Activated CD4-positive, alpha-beta memory T cell treated with anti-CD3 and anti-CD28 coated beads, Interleukin-2, amount 10 ng/mL, durations not matched to agents 7 days and 5 days (primary cell): ENCODE measurements at regions not wholly inside any gene's neighbourhood (a gene's known extent, or its start where the extent isn't known, plus 50 kb on each side); places are given as distances from the start of the nearest gene placed in this dataset.
"Not testable (repeated sequence)": the region's sequence is repeated elsewhere in the genome, so short reads cannot be mapped to it uniquely, and the experiment has no call there.

ENCODE experiments used
- CTCF ChIA-PET: fragments of 350-600 bp; sonication (Branson Sonifier 250); formaldehyde crosslinking; loops from one replicate; lab custom pipeline; 2021; ENCODE audit warnings: antibody characterized with exemption, inconsistent platforms; lab: Charles Lee
- POLR2A ChIA-PET: fragments of 350-600 bp; sonication (Branson Sonifier 250); formaldehyde crosslinking; loops from one replicate; lab custom pipeline; 2021; ENCODE audit warnings: antibody characterized with exemption; lab: Charles Lee
- DNase-seq: peaks from one replicate; pipeline ENCODE4 v3.0.0-alpha.2; 2020
- H3K27ac Mint-ChIP-seq: one replicate; pipeline ENCODE4 v1.8.0; 2021; ENCODE audit warnings: mild to moderate bottlenecking, mixed read lengths
- H3K27me3 Mint-ChIP-seq: one replicate; pipeline ENCODE4 v1.8.0; 2021; ENCODE audit warnings: mixed read lengths
- H3K36me3 Mint-ChIP-seq: one replicate; pipeline ENCODE4 v1.8.0; 2021; ENCODE audit warnings: low read depth, mixed read lengths
- H3K4me1 Mint-ChIP-seq: one replicate; pipeline ENCODE4 v1.8.0; 2021; ENCODE audit warnings: mixed read lengths
- H3K4me3 Mint-ChIP-seq: one replicate; pipeline ENCODE4 v1.8.0; 2021; ENCODE audit warnings: mild to moderate bottlenecking, mixed read lengths
- H3K9me3 Mint-ChIP-seq: one replicate; pipeline ENCODE4 v1.8.0; 2021; ENCODE audit warnings: mixed read lengths

- H3K36me3 Mint-ChIP-seq, DNase-seq, POLR2A ChIA-PET, CTCF ChIA-PET, H3K27ac Mint-ChIP-seq, H3K9me3 Mint-ChIP-seq, H3K27me3 Mint-ChIP-seq, H3K4me1 Mint-ChIP-seq, H3K4me3 Mint-ChIP-seq: not testable (repeated sequence)
Observed at GRCh38 chr16:32880009-32880408, 204.0 kb upstream of the TP53TG3 start.

DNA sequence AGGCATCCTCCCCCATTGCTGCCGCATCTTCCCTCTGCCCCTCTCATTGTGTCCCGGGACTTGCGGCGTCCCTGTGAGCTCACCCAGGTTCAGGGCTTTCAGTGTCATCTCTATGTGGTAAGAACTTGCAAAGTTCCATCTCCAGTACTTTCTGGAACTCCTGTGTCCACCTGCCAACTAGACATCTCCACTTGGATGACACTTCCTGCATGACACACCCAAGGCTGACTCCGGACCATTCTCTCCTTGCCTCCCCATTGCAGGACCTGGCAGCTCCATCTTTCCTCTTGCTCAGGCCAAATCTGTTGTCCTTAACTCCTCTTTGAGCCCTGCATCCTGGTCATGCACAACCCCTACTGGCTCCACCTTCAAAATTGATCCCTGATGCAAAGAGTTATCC, 200.8 kb upstream of the TP53TG3 start:
- POLR2A ChIA-PET, H3K36me3 Mint-ChIP-seq, H3K4me3 Mint-ChIP-seq, H3K27ac Mint-ChIP-seq, H3K27me3 Mint-ChIP-seq, H3K4me1 Mint-ChIP-seq, H3K9me3 Mint-ChIP-seq, CTCF ChIA-PET, DNase-seq: not testable (repeated sequence)

DNA sequence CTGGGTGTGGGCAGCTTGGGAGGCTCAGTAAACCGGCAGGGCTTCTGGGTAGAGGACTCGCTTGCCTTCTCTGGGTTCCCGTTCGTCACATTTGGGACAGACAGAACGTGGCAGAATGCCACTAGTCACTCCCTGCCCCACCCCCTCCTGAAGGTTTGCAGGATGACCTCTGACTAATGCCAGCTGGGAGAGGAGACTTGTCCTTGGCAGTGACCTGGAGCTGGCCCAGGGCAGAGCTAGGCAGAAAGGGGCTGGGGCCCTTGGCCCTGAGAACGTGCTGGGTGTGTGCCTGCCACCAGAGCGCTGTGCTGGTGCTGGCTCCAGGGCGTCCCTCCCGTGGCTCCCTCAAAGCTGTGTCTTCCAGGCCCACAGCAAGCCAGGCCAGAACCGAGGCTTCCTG, 197.8 kb upstream of the TP53TG3 start:
- H3K4me1 Mint-ChIP-seq, POLR2A ChIA-PET, H3K9me3 Mint-ChIP-seq, H3K36me3 Mint-ChIP-seq, H3K27me3 Mint-ChIP-seq, H3K27ac Mint-ChIP-seq, H3K4me3 Mint-ChIP-seq, DNase-seq, CTCF ChIA-PET: not testable (repeated sequence)

GRCh38 chr16:32873120-32873519, 197.2 kb upstream of the TP53TG3 start:
- H3K36me3 Mint-ChIP-seq, H3K4me3 Mint-ChIP-seq, DNase-seq, POLR2A ChIA-PET, H3K27ac Mint-ChIP-seq, CTCF ChIA-PET, H3K27me3 Mint-ChIP-seq, H3K9me3 Mint-ChIP-seq, H3K4me1 Mint-ChIP-seq: not testable (repeated sequence)

DNA sequence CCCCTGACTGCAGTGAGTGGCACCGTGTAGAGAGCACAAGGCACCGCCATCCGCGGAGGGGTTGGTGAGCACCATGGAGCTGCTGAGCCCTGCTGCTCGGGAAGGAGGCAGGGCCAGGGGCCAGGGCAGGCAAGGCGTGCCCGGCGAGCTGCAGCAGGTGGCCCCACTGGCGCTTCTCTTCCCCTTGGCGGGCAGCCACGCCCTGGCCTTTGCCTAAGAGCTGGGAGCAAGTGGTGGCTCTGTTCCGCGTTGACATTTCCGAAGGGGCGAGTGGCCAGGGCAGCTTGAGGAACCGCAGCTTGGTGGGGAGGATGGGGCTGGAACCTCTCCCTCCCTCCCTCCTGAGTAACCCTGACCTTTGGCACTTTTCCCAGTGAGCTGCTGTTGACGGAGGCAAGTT, 194.7 kb upstream of the TP53TG3 start:
- POLR2A ChIA-PET, H3K36me3 Mint-ChIP-seq, H3K9me3 Mint-ChIP-seq, H3K4me1 Mint-ChIP-seq, H3K4me3 Mint-ChIP-seq, H3K27me3 Mint-ChIP-seq, H3K27ac Mint-ChIP-seq, DNase-seq, CTCF ChIA-PET: not testable (repeated sequence)

DNA sequence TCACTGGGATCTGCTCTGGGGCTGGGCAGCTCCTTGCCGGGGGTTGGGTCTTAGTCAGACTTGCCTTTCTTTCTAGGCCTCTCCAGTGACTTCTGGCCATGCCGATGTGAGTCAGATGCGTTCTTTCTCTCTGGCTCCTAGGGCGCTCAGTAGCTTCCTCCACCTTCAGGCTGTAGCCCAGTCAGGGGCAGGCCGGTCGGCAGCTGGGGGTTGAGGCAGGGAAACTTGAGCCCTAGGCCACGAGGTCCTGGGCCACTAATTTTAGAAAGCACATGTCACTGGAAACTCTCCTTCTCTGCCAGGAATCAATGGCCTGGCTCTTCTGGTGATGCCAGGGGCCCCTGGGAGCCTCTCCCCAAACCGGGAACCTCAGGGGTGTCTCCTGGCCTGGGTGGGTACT, 192.4 kb upstream of the TP53TG3 start:
- POLR2A ChIA-PET = not testable (repeated sequence)

GRCh38 chr16:32865284-32865683, 189.3 kb upstream of the TP53TG3 start:
- H3K4me3 Mint-ChIP-seq, DNase-seq, H3K27ac Mint-ChIP-seq, H3K9me3 Mint-ChIP-seq, POLR2A ChIA-PET, CTCF ChIA-PET, H3K36me3 Mint-ChIP-seq, H3K27me3 Mint-ChIP-seq, H3K4me1 Mint-ChIP-seq: not testable (repeated sequence)

More for the DNA sequence above, 192.4 kb upstream of the TP53TG3 start:
- H3K4me1 Mint-ChIP-seq, CTCF ChIA-PET, H3K36me3 Mint-ChIP-seq, H3K4me3 Mint-ChIP-seq, H3K27me3 Mint-ChIP-seq, DNase-seq, H3K9me3 Mint-ChIP-seq, H3K27ac Mint-ChIP-seq: not testable (repeated sequence)

GRCh38 chr16:32861476-32862201, 185.7 kb upstream of the TP53TG3 start:
- H3K36me3 Mint-ChIP-seq, DNase-seq: not testable (repeated sequence)

GRCh38 chr16:32847379-32847778, 171.4 kb upstream of the TP53TG3 start:
- H3K36me3 Mint-ChIP-seq, H3K27me3 Mint-ChIP-seq, CTCF ChIA-PET, DNase-seq, H3K27ac Mint-ChIP-seq, H3K9me3 Mint-ChIP-seq, H3K4me1 Mint-ChIP-seq, POLR2A ChIA-PET, H3K4me3 Mint-ChIP-seq: not testable (repeated sequence)

More at GRCh38 chr16:32861476-32862201, 185.7 kb upstream of the TP53TG3 start:
- H3K4me3 Mint-ChIP-seq, POLR2A ChIA-PET, H3K27me3 Mint-ChIP-seq, CTCF ChIA-PET, H3K9me3 Mint-ChIP-seq, H3K27ac Mint-ChIP-seq, H3K4me1 Mint-ChIP-seq: not testable (repeated sequence)

GRCh38 chr16:32845572-32845971, 169.6 kb upstream of the TP53TG3 start:
- H3K4me3 Mint-ChIP-seq, H3K27ac Mint-ChIP-seq, H3K36me3 Mint-ChIP-seq, H3K9me3 Mint-ChIP-seq, DNase-seq, POLR2A ChIA-PET, H3K4me1 Mint-ChIP-seq, CTCF ChIA-PET, H3K27me3 Mint-ChIP-seq: not testable (repeated sequence)

DNA sequence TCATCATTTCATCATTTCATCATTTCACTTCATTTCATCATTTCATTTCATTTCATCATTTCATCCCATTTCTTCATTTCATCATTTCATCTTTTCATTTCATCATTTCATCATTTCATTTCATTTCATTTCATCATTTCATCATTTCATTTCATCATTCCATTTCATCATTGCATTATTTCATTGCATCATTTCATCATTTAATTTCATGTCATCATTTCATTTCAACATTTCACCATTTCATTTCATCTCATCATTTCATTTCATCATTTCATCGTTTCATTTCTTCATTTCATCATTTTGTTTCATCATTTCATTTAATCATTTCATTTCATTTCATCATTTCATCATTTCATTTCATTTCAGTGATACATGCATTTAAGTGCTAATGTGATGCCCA, 166.9 kb upstream of the TP53TG3 start:
- CTCF ChIA-PET, DNase-seq, H3K4me3 Mint-ChIP-seq, H3K27ac Mint-ChIP-seq, H3K9me3 Mint-ChIP-seq, H3K27me3 Mint-ChIP-seq, H3K4me1 Mint-ChIP-seq, POLR2A ChIA-PET, H3K36me3 Mint-ChIP-seq: not testable (repeated sequence)

- H3K27me3 Mint-ChIP-seq, H3K9me3 Mint-ChIP-seq, POLR2A ChIA-PET, H3K27ac Mint-ChIP-seq, H3K36me3 Mint-ChIP-seq, H3K4me1 Mint-ChIP-seq, CTCF ChIA-PET, DNase-seq, H3K4me3 Mint-ChIP-seq: not testable (repeated sequence)
Observed at GRCh38 chr16:32807280-32807679, 131.3 kb upstream of the TP53TG3 start.

GRCh38 chr16:32805639-32806038, 129.7 kb upstream of the TP53TG3 start:
- H3K4me3 Mint-ChIP-seq, H3K27ac Mint-ChIP-seq, CTCF ChIA-PET, H3K36me3 Mint-ChIP-seq, H3K9me3 Mint-ChIP-seq, H3K27me3 Mint-ChIP-seq, POLR2A ChIA-PET, DNase-seq, H3K4me1 Mint-ChIP-seq: not testable (repeated sequence)
